Occipital lobe (tissue), 1 donor: ENCODE measurements at regions not wholly inside any gene's neighbourhood (a gene's known extent, or its start where the extent isn't known, plus 50 kb on each side); places are given as distances from the start of the nearest gene placed in this dataset.
"Not testable (repeated sequence)": the region's sequence is repeated elsewhere in the genome, so short reads cannot be mapped to it uniquely, and the experiment has no call there.

ENCODE experiments used
- DNase-seq: peaks from one replicate; lab custom pipeline; 2025; lab: John Stamatoyannopoulos, UW

- DNase-seq: no peak
Measured at GRCh38 chr1:113185463-113186104, 112.6 kb downstream of the LRIG2 start.

- DNase-seq: no peak
Measured at GRCh38 chr1:113190078-113190477, 117.1 kb downstream of the LRIG2 start.

- DNase-seq: no peak
Measured at GRCh38 chr1:113190930-113191329, 117.9 kb downstream of the LRIG2 start.

GRCh38 chr1:113191579-113192076 is 118.6 kb downstream of the LRIG2 start:
- DNase-seq: no peak

GRCh38 chr1:113192242-113192641 is 119.2 kb downstream of the LRIG2 start:
- DNase-seq: no peak

- no peak for DNase-seq
Measured at GRCh38 chr1:113192980-113193379, 120.0 kb downstream of the LRIG2 start.

- DNase-seq: no peak
Measured at GRCh38 chr1:113194846-113195830, 122.1 kb downstream of the LRIG2 start.

- DNase-seq: no peak
Measured at GRCh38 chr1:113197719-113198330, 124.8 kb downstream of the LRIG2 start.

GRCh38 chr1:113198806-113199205 is 125.8 kb downstream of the LRIG2 start:
- no peak for DNase-seq

GRCh38 chr1:113199760-113200455 is 126.9 kb downstream of the LRIG2 start:
- DNase-seq: no peak

GRCh38 chr1:113201560-113201959 is 128.6 kb downstream of the LRIG2 start:
- no peak for DNase-seq

- DNase-seq: no peak
Measured at GRCh38 chr1:113205980-113206766, 133.2 kb downstream of the LRIG2 start.

- no peak for DNase-seq
Measured at GRCh38 chr1:113207019-113207418, 134.0 kb downstream of the LRIG2 start.

- no peak for DNase-seq
Measured at GRCh38 chr1:113207457-113207856, 134.5 kb downstream of the LRIG2 start.

- DNase-seq: not testable (repeated sequence)
Measured at GRCh38 chr1:113208425-113208824, 135.4 kb downstream of the LRIG2 start.

GRCh38 chr1:113210248-113210647 is 137.2 kb downstream of the LRIG2 start:
- DNase-seq: no peak

GRCh38 chr1:113211467-113211866 is 138.5 kb downstream of the LRIG2 start:
- DNase-seq: no peak

- DNase-seq: no peak
Measured at GRCh38 chr1:113215015-113215414, 142.0 kb downstream of the LRIG2 start.

- DNase-seq: no peak
Measured at GRCh38 chr1:113216664-113217063, 143.7 kb downstream of the LRIG2 start.

GRCh38 chr1:113217447-113218208 is 144.6 kb downstream of the LRIG2 start:
- DNase-seq: no peak
